Mammary epithelial cell (primary cell): ENCODE measurements at regions not wholly inside any gene's neighbourhood (a gene's known extent, or its start where the extent isn't known, plus 50 kb on each side); places are given as distances from the start of the nearest gene placed in this dataset.

Experiments
- EZH2 ChIP-seq: IDR thresholded peaks from 2 replicates; pipeline ENCODE4 v1.6.1; 2012; ENCODE audit warnings: low read length, inconsistent platforms, borderline replicate concordance
- TF ChIP-seq, protein P1 (sequence below), 2 donors: IDR thresholded peaks in 1 of 2; conservative IDR thresholded peaks in 1 of 2; 2 replicates each; pipeline ENCODE4 v1.5.1; 2011 to 2012; ENCODE audit warnings: inconsistent platforms in 2 of 2, low read length in 2 of 2, mild to moderate bottlenecking in 2 of 2, control low read depth in 1 of 2, low read depth in 1 of 2; ENCODE audit not compliant: insufficient read depth in 1 of 2; ENCODE audit errors: extremely low read depth in 1 of 2

DNA sequence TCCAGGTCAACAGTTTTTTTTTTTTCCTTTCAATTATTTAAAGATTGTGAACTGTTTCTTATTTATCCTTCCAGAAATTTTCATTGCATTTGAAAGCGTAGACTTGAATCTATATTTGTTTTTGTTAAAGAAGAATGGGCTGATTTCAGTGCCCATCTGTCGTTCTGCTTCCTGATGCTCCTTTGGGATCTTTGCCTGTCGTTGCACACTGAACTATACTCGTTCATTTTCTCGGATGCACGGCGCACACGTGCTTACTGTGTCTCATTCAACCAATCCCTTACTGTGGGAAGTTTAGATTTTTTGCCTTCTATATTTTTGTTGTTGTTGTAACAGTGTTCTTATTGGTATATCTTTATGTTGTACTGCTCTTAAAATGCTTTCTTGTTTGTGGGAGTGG lies 149.7 kb downstream of the VAPA start:
- TF ChIP-seq EZH2, result no peak
- TF ChIP-seq, protein P1, sequence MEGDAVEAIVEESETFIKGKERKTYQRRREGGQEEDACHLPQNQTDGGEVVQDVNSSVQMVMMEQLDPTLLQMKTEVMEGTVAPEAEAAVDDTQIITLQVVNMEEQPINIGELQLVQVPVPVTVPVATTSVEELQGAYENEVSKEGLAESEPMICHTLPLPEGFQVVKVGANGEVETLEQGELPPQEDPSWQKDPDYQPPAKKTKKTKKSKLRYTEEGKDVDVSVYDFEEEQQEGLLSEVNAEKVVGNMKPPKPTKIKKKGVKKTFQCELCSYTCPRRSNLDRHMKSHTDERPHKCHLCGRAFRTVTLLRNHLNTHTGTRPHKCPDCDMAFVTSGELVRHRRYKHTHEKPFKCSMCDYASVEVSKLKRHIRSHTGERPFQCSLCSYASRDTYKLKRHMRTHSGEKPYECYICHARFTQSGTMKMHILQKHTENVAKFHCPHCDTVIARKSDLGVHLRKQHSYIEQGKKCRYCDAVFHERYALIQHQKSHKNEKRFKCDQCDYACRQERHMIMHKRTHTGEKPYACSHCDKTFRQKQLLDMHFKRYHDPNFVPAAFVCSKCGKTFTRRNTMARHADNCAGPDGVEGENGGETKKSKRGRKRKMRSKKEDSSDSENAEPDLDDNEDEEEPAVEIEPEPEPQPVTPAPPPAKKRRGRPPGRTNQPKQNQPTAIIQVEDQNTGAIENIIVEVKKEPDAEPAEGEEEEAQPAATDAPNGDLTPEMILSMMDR (conservative IDR thresholded peaks at IDR 0.05 in 1 of 2, IDR thresholded peaks at IDR 0.05 in 1 of 2; ENCODE audit: extremely low read depth in 1 of 2, insufficient read depth in 1 of 2, low read depth in 1 of 2, low read length in 2 of 2), result no peak
